Calu3 (cell line): ENCODE measurements at regions not wholly inside any gene's neighbourhood (a gene's known extent, or its start where the extent isn't known, plus 50 kb on each side); places are given as distances from the start of the nearest gene placed in this dataset.

ENCODE experiments used
- BruUV-seq: library from RNA; stranded (reverse); fragments of 400-500 nt; replicated peaks from 2 replicates; lab custom pipeline; 2021; lab: Mats Ljungman, UMichigan
- CTCF ChIA-PET: fragments of 300-600 bp; sonication (Branson Sonifier 250); formaldehyde crosslinking; loops from one replicate; lab custom pipeline; 2022; ENCODE audit warnings: antibody characterized with exemption; lab: Charles Lee
- DNase-seq: peaks from one replicate; pipeline ENCODE4 v3.0.0; 2022
- H3K27ac Mint-ChIP-seq: one replicate; pipeline ENCODE4 v1.8.0; 2022; ENCODE audit warnings: mixed read lengths; ENCODE audit not compliant: unreplicated experiment
- H3K27me3 Mint-ChIP-seq: one replicate; pipeline ENCODE4 v1.8.0; 2022; ENCODE audit warnings: mixed read lengths; ENCODE audit not compliant: unreplicated experiment
- H3K36me3 Mint-ChIP-seq: one replicate; pipeline ENCODE4 v1.8.0; 2022; ENCODE audit warnings: mild to moderate bottlenecking, moderate library complexity, mixed read lengths; ENCODE audit not compliant: insufficient read depth, unreplicated experiment
- H3K4me1 Mint-ChIP-seq: one replicate; pipeline ENCODE4 v1.8.0; 2022; ENCODE audit warnings: mild to moderate bottlenecking, low read depth, mixed read lengths; ENCODE audit not compliant: unreplicated experiment
- H3K4me3 Mint-ChIP-seq: one replicate; pipeline ENCODE4 v1.8.0; 2022; ENCODE audit warnings: mild to moderate bottlenecking, low read depth, moderate library complexity, mixed read lengths; ENCODE audit not compliant: unreplicated experiment
- H3K9me3 Mint-ChIP-seq: one replicate; pipeline ENCODE4 v1.8.0; 2022; ENCODE audit warnings: low read depth, mixed read lengths; ENCODE audit not compliant: unreplicated experiment
- intact Hi-C: fragments of 100-400 bp; cut with micrococcal nuclease; formaldehyde crosslinking; loops from one replicate; pipeline ENCODE4 v1.10.0; 2022; ENCODE audit not compliant: unreplicated experiment
- TF ChIP-seq, protein P1 (sequence below): fragments of 200-600 bp; IDR thresholded peaks from one replicate; pipeline ENCODE4 v1.8.0; 2022; ENCODE audit warnings: antibody characterized with exemption; ENCODE audit not compliant: unreplicated experiment

DNA sequence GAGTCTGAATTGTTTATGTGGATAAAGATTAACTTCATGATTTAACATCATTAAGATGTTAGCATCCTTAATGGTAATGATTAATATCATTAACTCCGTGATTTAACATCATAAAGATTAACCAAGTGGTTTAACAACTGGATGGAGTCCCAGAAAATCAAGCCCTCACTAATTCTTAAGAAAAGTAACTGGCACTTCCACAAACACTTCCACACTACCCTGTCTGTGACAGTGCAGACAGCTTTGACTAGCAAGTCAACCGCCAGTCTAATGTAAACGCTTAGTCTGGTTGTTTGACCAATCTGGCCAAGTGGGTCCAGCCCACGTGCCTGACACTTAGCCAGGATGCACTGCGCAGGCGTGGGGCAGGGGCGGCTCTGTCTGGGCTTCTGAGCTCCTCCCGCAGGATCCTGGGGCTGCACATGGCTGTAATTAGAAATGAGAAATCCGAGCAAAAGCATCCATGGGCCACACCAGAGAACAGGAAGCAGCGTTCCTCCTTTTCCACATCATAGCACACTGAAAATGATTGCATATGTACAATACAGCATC is 424.2 kb downstream of the FOXA2 start:
- Mint-ChIP-seq H3K36me3 (no peaks in the 10 kb centered on the region), H3K27ac (no peak overlapping the region), H3K9me3 (no peaks in the 10 kb centered on the region), H3K4me3 (no peak overlapping the region), H3K4me1 (no peaks in the 10 kb centered on the region), H3K27me3 (peaks cover 6% of the 10 kb centered on the region)
- TF ChIP-seq, protein P1, sequence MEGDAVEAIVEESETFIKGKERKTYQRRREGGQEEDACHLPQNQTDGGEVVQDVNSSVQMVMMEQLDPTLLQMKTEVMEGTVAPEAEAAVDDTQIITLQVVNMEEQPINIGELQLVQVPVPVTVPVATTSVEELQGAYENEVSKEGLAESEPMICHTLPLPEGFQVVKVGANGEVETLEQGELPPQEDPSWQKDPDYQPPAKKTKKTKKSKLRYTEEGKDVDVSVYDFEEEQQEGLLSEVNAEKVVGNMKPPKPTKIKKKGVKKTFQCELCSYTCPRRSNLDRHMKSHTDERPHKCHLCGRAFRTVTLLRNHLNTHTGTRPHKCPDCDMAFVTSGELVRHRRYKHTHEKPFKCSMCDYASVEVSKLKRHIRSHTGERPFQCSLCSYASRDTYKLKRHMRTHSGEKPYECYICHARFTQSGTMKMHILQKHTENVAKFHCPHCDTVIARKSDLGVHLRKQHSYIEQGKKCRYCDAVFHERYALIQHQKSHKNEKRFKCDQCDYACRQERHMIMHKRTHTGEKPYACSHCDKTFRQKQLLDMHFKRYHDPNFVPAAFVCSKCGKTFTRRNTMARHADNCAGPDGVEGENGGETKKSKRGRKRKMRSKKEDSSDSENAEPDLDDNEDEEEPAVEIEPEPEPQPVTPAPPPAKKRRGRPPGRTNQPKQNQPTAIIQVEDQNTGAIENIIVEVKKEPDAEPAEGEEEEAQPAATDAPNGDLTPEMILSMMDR, result no peak
- DNase-seq, result no peak
- no TSS peak for BruUV-seq
- CTCF ChIA-PET, result no interaction called here
- intact Hi-C loops, result no loop called here

DNA sequence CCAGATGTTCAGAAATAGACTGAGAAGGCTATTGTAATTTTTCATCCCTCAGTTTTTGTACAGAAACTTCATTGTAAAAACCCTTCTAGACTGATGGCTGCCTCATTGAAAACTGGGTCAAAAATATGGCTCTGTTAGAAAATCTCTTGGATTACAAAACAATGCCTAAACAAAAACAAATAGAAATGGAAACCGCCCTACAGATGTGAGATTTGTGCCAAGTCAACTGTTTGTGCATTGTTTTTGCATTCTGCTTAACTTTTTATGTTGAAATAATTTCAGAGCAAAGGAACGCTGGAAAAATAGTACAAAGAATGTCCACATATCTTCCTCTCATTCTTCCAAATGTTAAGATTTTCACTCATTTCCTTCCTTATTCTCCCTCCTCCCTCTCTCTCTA is 425.1 kb downstream of the FOXA2 start:
- Mint-ChIP-seq H3K27ac (no peak overlapping the region), H3K36me3 (no peaks in the 10 kb centered on the region), H3K4me1 (no peaks in the 10 kb centered on the region), H3K27me3 (peaks cover 14% of the 10 kb centered on the region), H3K9me3 (no peaks in the 10 kb centered on the region), H3K4me3 (no peak overlapping the region)
- BruUV-seq, result no TSS peak
- intact Hi-C loops, result no loop called here
- CTCF ChIA-PET, result no interaction called here
- TF ChIP-seq, protein P1, result no peak
- no peak for DNase-seq

DNA sequence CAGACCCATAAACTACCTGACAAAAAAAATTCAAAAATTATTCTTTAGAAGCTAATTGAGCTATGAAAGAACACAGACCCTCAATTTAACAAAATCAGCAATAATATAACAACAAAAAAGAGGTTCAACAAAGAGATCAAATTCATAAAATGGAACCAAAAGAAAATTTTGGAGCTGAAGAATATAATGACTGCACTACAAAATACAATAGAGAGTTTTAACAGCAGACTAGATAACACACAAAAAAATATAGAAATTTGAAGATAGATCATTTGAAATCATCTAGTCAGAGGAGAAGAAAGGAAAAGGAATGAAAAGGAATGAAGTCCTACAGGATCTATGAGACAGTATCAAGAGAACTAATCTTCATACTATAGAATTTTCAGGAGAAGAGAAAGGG is 422.1 kb downstream of the PAX1 start:
- Mint-ChIP-seq H3K4me1 (no peaks in the 10 kb centered on the region), H3K9me3 (peaks cover 2% of the 10 kb centered on the region), H3K27me3 (no peaks in the 10 kb centered on the region), H3K27ac (no peak overlapping the region), H3K36me3 (peaks cover 4% of the 10 kb centered on the region), H3K4me3 (no peak overlapping the region)
- no TSS peak for BruUV-seq
- intact Hi-C loops, result no loop called here
- DNase-seq, result no peak
- TF ChIP-seq, protein P1, result no peak
- CTCF ChIA-PET, result no interaction called here

DNA sequence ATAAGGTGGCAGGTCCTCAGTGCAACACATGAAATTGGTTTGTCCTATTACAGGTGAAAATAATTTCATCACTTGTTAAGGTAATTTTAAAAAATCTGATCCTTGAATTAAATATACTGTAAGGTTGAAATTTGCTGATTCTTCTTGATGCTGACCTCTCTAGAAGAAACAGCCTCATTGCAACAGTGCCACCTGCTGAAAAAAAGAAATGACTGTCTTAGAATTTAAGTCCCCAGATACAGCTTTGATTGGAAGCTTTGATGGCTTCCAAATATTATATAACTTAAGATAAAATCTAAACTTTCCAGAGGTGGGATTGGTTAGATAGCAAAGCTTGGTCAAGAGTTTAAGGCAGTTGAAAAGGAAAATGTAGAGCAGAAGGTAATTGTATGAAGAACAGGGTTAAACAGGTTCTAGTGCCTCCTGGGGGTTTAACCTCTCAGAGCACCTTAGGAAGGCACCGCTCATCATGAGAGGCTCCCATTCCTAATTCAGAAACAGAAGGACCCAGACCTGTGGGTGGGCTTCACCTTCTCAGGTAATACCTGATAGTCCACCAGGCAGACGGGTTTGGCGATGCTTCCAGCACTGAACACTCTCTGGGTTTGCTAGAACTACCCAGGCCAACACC is 401.0 kb downstream of the PAX1 start:
- no peaks in the 10 kb centered on the region for H3K36me3 Mint-ChIP-seq
- no peak for DNase-seq
- H3K27ac Mint-ChIP-seq, result no peak overlapping the region
- no peaks in the 10 kb centered on the region for H3K27me3 Mint-ChIP-seq
- TF ChIP-seq, protein P1, result no peak
- H3K4me1 Mint-ChIP-seq, result no peaks in the 10 kb centered on the region
- no TSS peak for BruUV-seq
- intact Hi-C loops, result loop anchor here (10.0 kb wide), 1 partner anchor 462 kb away; no protein-coding TSS in a partner anchor
- H3K9me3 Mint-ChIP-seq, result peaks cover 5% of the 10 kb centered on the region
- H3K4me3 Mint-ChIP-seq, result no peak overlapping the region
- CTCF ChIA-PET, result interaction anchor here (1.0 kb wide), 1 partner anchor 387 kb away, joined by 4 read pairs; no protein-coding TSS in a partner anchor
